ENCODE measurements at regions not wholly inside any gene's neighbourhood (a gene's known extent, or its start where the extent isn't known, plus 50 kb on each side); places are given as distances from the start of the nearest gene placed in this dataset.

DNA sequence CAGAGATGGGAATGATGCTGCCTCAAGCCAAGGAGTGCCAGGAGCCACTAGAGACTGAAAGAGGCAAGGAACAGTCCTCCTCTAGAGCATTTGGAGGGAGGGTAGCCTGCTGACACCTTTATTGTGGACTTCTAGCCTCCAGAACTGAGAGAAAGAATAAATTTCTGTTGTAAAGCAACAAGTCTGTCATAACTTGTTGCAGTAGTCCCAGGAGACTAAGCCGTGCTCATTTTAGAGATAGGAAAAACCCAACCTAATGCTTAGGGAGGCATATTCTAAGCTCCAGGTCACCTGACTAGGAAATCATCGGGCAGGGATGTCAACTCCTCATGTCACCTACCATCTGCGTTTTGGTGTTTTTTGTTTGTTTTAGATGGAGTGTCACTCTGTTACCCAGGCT lies 345.4 kb upstream of the EEF2KMT start:
- TF ChIP-seq, protein P1, sequence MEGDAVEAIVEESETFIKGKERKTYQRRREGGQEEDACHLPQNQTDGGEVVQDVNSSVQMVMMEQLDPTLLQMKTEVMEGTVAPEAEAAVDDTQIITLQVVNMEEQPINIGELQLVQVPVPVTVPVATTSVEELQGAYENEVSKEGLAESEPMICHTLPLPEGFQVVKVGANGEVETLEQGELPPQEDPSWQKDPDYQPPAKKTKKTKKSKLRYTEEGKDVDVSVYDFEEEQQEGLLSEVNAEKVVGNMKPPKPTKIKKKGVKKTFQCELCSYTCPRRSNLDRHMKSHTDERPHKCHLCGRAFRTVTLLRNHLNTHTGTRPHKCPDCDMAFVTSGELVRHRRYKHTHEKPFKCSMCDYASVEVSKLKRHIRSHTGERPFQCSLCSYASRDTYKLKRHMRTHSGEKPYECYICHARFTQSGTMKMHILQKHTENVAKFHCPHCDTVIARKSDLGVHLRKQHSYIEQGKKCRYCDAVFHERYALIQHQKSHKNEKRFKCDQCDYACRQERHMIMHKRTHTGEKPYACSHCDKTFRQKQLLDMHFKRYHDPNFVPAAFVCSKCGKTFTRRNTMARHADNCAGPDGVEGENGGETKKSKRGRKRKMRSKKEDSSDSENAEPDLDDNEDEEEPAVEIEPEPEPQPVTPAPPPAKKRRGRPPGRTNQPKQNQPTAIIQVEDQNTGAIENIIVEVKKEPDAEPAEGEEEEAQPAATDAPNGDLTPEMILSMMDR (optimal IDR thresholded peaks at IDR 0.05 in 1 of 3, IDR thresholded peaks at IDR 0.05 in 1 of 3, conservative IDR thresholded peaks at IDR 0.05 in 1 of 3; ENCODE audit: extremely low read depth in 1 of 3, insufficient read depth in 2 of 3, low read length in 3 of 3), result no peak
- no peak for TF ChIP-seq EZH2 (IDR thresholded peaks at IDR 0.05; ENCODE audit: low read length)

All from keratinocyte (primary cell).